ENCODE measurements at regions not wholly inside any gene's neighbourhood (a gene's known extent, or its start where the extent isn't known, plus 50 kb on each side); places are given as distances from the start of the nearest gene placed in this dataset.

DNA sequence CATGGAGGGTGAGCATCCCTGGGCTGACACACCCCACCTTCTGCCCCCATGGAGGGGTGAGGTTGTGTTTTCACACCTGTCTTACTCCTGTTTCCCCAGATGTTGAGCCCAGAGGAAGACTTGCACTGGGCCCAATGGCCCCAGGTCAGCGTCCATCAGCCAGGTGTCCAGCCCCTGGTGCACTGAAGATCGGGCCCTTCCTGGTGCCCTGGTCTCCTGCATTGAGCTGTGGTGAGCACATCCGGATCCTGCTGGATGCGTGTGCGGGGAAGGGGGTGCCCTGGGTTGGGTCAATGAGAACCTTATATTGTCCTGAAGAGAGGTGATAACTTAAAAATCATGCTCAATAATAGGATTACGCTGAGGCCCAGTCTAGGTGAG, 227.3 kb downstream of the SNRPN start:
- DNase-seq: no peak
- Histone ChIP-seq H4K20me1 (ENCODE audit: insufficient read depth) (no peaks in the 10 kb centered on the region), H3K79me2 (ENCODE audit: insufficient read depth) (no peaks in the 10 kb centered on the region), H3K4me2 (no peak overlapping the region), H3K27ac (ENCODE audit: low read depth in 2 of 2, low read length in 1 of 2) (no peak overlapping the region), H3K36me3 (replicated peaks in 1 of 2; ENCODE audit: control insufficient read depth in 1 of 2, insufficient read depth in 2 of 2, low read length in 1 of 2) (no peaks in the 10 kb centered on the region), H3K9ac (no peak overlapping the region), H2AFZ (ENCODE audit: low read depth) (no peak overlapping the region), H3K4me3 (ENCODE audit: low read depth in 2 of 2, low read length in 1 of 2) (no peak overlapping the region), H3K9me3 (no peaks in the 10 kb centered on the region), H3K9me2 (no peaks in the 10 kb centered on the region), H3K27me3 (ENCODE audit: insufficient read depth) (no peaks in the 10 kb centered on the region), H3F3A (replicated peaks; ENCODE audit: insufficient read depth) (no peaks in the 10 kb centered on the region), H3K4me1 (ENCODE audit: control insufficient read depth in 1 of 2, insufficient read depth in 2 of 2, low read depth in 1 of 2, low read length in 1 of 2) (no peaks in the 10 kb centered on the region)
- TF ChIP-seq TEAD4 (IDR thresholded peaks at IDR 0.05; ENCODE audit: borderline replicate concordance, insufficient read depth) (no peak), NRF1 (IDR thresholded peaks at IDR 0.05; ENCODE audit: low read depth, low read length) (no peak), YY1 (IDR thresholded peaks at IDR 0.05; ENCODE audit: low read depth) (no peak), FOXM1 (IDR thresholded peaks at IDR 0.05; ENCODE audit: low read depth) (no peak), TAF1 (IDR thresholded peaks at IDR 0.05; ENCODE audit: borderline replicate concordance, low read depth, low read length) (no peak), EZH2phosphoT487 (IDR thresholded peaks at IDR 0.05; ENCODE audit: borderline replicate concordance, low read depth) (no peak), POLR2AphosphoS5 (IDR thresholded peaks at IDR 0.05; ENCODE audit: low read depth, low read length) (no peak), GABPA (IDR thresholded peaks at IDR 0.05; ENCODE audit: low read depth) (no peak), MXI1 (IDR thresholded peaks at IDR 0.05; ENCODE audit: low read depth, low read length) (no peak), JUND (IDR thresholded peaks at IDR 0.05) (no peak), GATA2 (CRISPR knock-in tag; IDR thresholded peaks at IDR 0.05) (no peak), SMC3 (IDR thresholded peaks at IDR 0.05; ENCODE audit: low read depth, low read length) (no peak), RAD21 (IDR thresholded peaks at IDR 0.05; ENCODE audit: low read length) (no peak)
- TF ChIP-seq, protein P1, sequence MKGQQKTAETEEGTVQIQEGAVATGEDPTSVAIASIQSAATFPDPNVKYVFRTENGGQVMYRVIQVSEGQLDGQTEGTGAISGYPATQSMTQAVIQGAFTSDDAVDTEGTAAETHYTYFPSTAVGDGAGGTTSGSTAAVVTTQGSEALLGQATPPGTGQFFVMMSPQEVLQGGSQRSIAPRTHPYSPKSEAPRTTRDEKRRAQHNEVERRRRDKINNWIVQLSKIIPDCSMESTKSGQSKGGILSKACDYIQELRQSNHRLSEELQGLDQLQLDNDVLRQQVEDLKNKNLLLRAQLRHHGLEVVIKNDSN (IDR thresholded peaks at IDR 0.05; ENCODE audit: borderline replicate concordance, low read depth): no peak
- TF ChIP-seq, protein P2, sequence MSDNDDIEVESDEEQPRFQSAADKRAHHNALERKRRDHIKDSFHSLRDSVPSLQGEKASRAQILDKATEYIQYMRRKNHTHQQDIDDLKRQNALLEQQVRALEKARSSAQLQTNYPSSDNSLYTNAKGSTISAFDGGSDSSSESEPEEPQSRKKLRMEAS (IDR thresholded peaks at IDR 0.05; ENCODE audit: low read depth): no peak
- TF ChIP-seq, protein P3, sequence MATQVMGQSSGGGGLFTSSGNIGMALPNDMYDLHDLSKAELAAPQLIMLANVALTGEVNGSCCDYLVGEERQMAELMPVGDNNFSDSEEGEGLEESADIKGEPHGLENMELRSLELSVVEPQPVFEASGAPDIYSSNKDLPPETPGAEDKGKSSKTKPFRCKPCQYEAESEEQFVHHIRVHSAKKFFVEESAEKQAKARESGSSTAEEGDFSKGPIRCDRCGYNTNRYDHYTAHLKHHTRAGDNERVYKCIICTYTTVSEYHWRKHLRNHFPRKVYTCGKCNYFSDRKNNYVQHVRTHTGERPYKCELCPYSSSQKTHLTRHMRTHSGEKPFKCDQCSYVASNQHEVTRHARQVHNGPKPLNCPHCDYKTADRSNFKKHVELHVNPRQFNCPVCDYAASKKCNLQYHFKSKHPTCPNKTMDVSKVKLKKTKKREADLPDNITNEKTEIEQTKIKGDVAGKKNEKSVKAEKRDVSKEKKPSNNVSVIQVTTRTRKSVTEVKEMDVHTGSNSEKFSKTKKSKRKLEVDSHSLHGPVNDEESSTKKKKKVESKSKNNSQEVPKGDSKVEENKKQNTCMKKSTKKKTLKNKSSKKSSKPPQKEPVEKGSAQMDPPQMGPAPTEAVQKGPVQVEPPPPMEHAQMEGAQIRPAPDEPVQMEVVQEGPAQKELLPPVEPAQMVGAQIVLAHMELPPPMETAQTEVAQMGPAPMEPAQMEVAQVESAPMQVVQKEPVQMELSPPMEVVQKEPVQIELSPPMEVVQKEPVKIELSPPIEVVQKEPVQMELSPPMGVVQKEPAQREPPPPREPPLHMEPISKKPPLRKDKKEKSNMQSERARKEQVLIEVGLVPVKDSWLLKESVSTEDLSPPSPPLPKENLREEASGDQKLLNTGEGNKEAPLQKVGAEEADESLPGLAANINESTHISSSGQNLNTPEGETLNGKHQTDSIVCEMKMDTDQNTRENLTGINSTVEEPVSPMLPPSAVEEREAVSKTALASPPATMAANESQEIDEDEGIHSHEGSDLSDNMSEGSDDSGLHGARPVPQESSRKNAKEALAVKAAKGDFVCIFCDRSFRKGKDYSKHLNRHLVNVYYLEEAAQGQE (IDR thresholded peaks at IDR 0.05; ENCODE audit: low read depth, low read length): no peak
- TF ChIP-seq, protein P4, sequence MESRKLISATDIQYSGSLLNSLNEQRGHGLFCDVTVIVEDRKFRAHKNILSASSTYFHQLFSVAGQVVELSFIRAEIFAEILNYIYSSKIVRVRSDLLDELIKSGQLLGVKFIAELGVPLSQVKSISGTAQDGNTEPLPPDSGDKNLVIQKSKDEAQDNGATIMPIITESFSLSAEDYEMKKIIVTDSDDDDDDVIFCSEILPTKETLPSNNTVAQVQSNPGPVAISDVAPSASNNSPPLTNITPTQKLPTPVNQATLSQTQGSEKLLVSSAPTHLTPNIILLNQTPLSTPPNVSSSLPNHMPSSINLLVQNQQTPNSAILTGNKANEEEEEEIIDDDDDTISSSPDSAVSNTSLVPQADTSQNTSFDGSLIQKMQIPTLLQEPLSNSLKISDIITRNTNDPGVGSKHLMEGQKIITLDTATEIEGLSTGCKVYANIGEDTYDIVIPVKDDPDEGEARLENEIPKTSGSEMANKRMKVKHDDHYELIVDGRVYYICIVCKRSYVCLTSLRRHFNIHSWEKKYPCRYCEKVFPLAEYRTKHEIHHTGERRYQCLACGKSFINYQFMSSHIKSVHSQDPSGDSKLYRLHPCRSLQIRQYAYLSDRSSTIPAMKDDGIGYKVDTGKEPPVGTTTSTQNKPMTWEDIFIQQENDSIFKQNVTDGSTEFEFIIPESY (IDR thresholded peaks at IDR 0.05; ENCODE audit: borderline replicate concordance, low read depth): no peak
- TF ChIP-seq, protein P5, sequence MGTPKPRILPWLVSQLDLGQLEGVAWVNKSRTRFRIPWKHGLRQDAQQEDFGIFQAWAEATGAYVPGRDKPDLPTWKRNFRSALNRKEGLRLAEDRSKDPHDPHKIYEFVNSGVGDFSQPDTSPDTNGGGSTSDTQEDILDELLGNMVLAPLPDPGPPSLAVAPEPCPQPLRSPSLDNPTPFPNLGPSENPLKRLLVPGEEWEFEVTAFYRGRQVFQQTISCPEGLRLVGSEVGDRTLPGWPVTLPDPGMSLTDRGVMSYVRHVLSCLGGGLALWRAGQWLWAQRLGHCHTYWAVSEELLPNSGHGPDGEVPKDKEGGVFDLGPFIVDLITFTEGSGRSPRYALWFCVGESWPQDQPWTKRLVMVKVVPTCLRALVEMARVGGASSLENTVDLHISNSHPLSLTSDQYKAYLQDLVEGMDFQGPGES (IDR thresholded peaks at IDR 0.05; ENCODE audit: low read depth, low read length): no peak
- TF ChIP-seq, protein P6, sequence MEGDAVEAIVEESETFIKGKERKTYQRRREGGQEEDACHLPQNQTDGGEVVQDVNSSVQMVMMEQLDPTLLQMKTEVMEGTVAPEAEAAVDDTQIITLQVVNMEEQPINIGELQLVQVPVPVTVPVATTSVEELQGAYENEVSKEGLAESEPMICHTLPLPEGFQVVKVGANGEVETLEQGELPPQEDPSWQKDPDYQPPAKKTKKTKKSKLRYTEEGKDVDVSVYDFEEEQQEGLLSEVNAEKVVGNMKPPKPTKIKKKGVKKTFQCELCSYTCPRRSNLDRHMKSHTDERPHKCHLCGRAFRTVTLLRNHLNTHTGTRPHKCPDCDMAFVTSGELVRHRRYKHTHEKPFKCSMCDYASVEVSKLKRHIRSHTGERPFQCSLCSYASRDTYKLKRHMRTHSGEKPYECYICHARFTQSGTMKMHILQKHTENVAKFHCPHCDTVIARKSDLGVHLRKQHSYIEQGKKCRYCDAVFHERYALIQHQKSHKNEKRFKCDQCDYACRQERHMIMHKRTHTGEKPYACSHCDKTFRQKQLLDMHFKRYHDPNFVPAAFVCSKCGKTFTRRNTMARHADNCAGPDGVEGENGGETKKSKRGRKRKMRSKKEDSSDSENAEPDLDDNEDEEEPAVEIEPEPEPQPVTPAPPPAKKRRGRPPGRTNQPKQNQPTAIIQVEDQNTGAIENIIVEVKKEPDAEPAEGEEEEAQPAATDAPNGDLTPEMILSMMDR (IDR thresholded peaks at IDR 0.05): no peak
- 17% methylated on average over 6 of the region's 6 CpGs for WGBS (ENCODE audit: low lambda C conversion rate)
- ChIA-PET POLR2A (no interaction called here), CTCF (no interaction called here)
